ENCODE measurements at regions not wholly inside any gene's neighbourhood (a gene's known extent, or its start where the extent isn't known, plus 50 kb on each side); places are given as distances from the start of the nearest gene placed in this dataset.

GRCh38 chr2:234135750-234136221, 85.3 kb downstream of the SPP2 start:
- DNase-seq (ENCODE audit: low read depth, low spot score), result peak; percentile 39
- Histone ChIP-seq H3K27ac (ENCODE audit: low read depth, low read length) (no peak overlapping the region), H3K27me3 (ENCODE audit: control insufficient read depth, insufficient read depth, low read length) (peaks cover under 1% of the 10 kb centered on the region), H3K4me3 (ENCODE audit: low read depth, low read length) (no peak overlapping the region), H3K9me3 (ENCODE audit: control insufficient read depth, insufficient read depth, low read length) (peaks cover 16% of the 10 kb centered on the region)
- TF ChIP-seq, protein P1, sequence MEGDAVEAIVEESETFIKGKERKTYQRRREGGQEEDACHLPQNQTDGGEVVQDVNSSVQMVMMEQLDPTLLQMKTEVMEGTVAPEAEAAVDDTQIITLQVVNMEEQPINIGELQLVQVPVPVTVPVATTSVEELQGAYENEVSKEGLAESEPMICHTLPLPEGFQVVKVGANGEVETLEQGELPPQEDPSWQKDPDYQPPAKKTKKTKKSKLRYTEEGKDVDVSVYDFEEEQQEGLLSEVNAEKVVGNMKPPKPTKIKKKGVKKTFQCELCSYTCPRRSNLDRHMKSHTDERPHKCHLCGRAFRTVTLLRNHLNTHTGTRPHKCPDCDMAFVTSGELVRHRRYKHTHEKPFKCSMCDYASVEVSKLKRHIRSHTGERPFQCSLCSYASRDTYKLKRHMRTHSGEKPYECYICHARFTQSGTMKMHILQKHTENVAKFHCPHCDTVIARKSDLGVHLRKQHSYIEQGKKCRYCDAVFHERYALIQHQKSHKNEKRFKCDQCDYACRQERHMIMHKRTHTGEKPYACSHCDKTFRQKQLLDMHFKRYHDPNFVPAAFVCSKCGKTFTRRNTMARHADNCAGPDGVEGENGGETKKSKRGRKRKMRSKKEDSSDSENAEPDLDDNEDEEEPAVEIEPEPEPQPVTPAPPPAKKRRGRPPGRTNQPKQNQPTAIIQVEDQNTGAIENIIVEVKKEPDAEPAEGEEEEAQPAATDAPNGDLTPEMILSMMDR (IDR thresholded peaks at IDR 0.05; ENCODE audit: low read depth, low read length), result peak; percentile 91
- ChIA-PET CTCF (interaction anchor here (0.6 to 3.8 kb wide), 33 partner anchors 10 to 981 kb away, joined by 3 to 53 read pairs (median 4); partner anchors contain the start of gene ARL4C), POLR2A (interaction anchor here (0.8 kb wide), 1 partner anchor 361 kb away, joined by 5 read pairs; the partner anchor contains the start of gene ARL4C)

DNA sequence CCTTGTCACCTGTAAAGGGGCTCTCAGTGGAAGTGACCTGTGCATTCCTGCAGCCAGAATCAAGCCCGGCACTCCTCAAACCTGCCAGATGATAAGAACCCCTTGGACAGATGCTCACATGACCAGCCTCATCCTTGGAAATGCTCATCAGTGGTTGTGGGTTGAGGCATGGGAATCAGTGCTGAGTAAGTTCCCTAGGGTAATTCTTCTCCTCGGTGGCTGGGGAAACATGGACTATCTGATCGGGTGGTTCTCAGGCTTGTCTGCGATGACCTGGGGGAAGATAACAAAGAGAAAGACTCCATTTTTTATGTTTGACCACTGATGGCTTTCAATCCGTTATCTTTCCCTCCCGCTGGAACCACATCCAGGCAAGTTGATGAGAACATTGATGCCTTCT, 84.0 kb downstream of the SPP2 start:
- ChIA-PET CTCF (interaction anchor here (0.6 to 3.8 kb wide), 8 partner anchors 58 to 982 kb away, joined by 3 to 53 read pairs (median 13); partner anchors contain the start of gene ARL4C), POLR2A (interaction anchor here (0.6 kb wide), 1 partner anchor 363 kb away, joined by 3 read pairs; the partner anchor contains the start of gene ARL4C)
- Histone ChIP-seq H3K27ac (ENCODE audit: low read depth, low read length) (no peak overlapping the region), H3K4me3 (ENCODE audit: low read depth, low read length) (no peak overlapping the region), H3K27me3 (ENCODE audit: control insufficient read depth, insufficient read depth, low read length) (peaks cover 2% of the 10 kb centered on the region), H3K9me3 (ENCODE audit: control insufficient read depth, insufficient read depth, low read length) (peaks cover 6% of the 10 kb centered on the region)
- no peak for DNase-seq (ENCODE audit: low read depth, low spot score)
- TF ChIP-seq, protein P1 (IDR thresholded peaks at IDR 0.05; ENCODE audit: low read depth, low read length), result no peak

GRCh38 chr2:234133004-234133403, 82.5 kb downstream of the SPP2 start:
- ChIA-PET POLR2A (no interaction called here), CTCF (interaction anchor here (0.8 to 1.9 kb wide), 4 partner anchors 156 to 984 kb away, joined by 3 to 12 read pairs (median 4); no protein-coding TSS in a partner anchor)
- Histone ChIP-seq H3K27me3 (ENCODE audit: control insufficient read depth, insufficient read depth, low read length) (peaks cover 2% of the 10 kb centered on the region), H3K27ac (ENCODE audit: low read depth, low read length) (no peak overlapping the region), H3K4me3 (ENCODE audit: low read depth, low read length) (no peak overlapping the region), H3K9me3 (ENCODE audit: control insufficient read depth, insufficient read depth, low read length) (no peaks in the 10 kb centered on the region)
- TF ChIP-seq, protein P1 (IDR thresholded peaks at IDR 0.05; ENCODE audit: low read depth, low read length), result no peak
- DNase-seq (ENCODE audit: low read depth, low spot score), result no peak

GRCh38 chr2:234130777-234131181, 80.3 kb downstream of the SPP2 start:
- Histone ChIP-seq H3K4me3 (ENCODE audit: low read depth, low read length) (no peak overlapping the region), H3K27ac (ENCODE audit: low read depth, low read length) (no peak overlapping the region), H3K9me3 (ENCODE audit: control insufficient read depth, insufficient read depth, low read length) (no peaks in the 10 kb centered on the region), H3K27me3 (ENCODE audit: control insufficient read depth, insufficient read depth, low read length) (peaks cover 2% of the 10 kb centered on the region)
- no peak for DNase-seq (ENCODE audit: low read depth, low spot score)
- POLR2A ChIA-PET, result no interaction called here
- CTCF ChIA-PET, result interaction anchor here (2.3 kb wide), 1 partner anchor 415 kb away, joined by 11 read pairs; no protein-coding TSS in a partner anchor
- TF ChIP-seq, protein P1 (IDR thresholded peaks at IDR 0.05; ENCODE audit: low read depth, low read length), result no peak

- no peak for DNase-seq (ENCODE audit: low read depth, low spot score)
- H3K27ac ChIP-seq (ENCODE audit: low read depth, low read length), result no peak overlapping the region
- no peaks in the 10 kb centered on the region for H3K9me3 ChIP-seq (ENCODE audit: control insufficient read depth, insufficient read depth, low read length)
- POLR2A ChIA-PET, result no interaction called here
- TF ChIP-seq, protein P1 (IDR thresholded peaks at IDR 0.05; ENCODE audit: low read depth, low read length), result no peak
- H3K27me3 ChIP-seq (ENCODE audit: control insufficient read depth, insufficient read depth, low read length), result peaks cover 6% of the 10 kb centered on the region
- CTCF ChIA-PET, result no interaction called here
- H3K4me3 ChIP-seq (ENCODE audit: low read depth, low read length), result no peak overlapping the region
Observed at GRCh38 chr2:234128606-234129005, 78.1 kb downstream of the SPP2 start.
